HEK293 (cell line): ENCODE measurements at regions not wholly inside any gene's neighbourhood (a gene's known extent, or its start where the extent isn't known, plus 50 kb on each side); places are given as distances from the start of the nearest gene placed in this dataset.

ENCODE experiments used
- CTCF ChIP-seq: fragments of 450-650 bp; formaldehyde crosslinking; IDR thresholded peaks from 2 replicates; pipeline ENCODE4 v1.5.1; 2016; ENCODE audit warnings: missing biosample characterization, missing genetic modification characterization
- KLF9 ChIP-seq: fragments of 450-650 bp; formaldehyde crosslinking; IDR thresholded peaks from 2 replicates; pipeline ENCODE4 v1.5.1; 2016; ENCODE audit warnings: missing biosample characterization, missing genetic modification characterization, low read depth
- PRDM4 ChIP-seq: fragments of 450-650 bp; formaldehyde crosslinking; IDR thresholded peaks from 2 replicates; pipeline ENCODE4 v1.5.1; 2017; ENCODE audit warnings: missing biosample characterization, missing genetic modification characterization
- SALL2 ChIP-seq: fragments of 450-650 bp; formaldehyde crosslinking; IDR thresholded peaks from 2 replicates; pipeline ENCODE4 v1.5.0; 2017; ENCODE audit warnings: missing biosample characterization, mild to moderate bottlenecking, missing genetic modification characterization, borderline replicate concordance
- TCF7L2 ChIP-seq: IDR thresholded peaks from 2 replicates; pipeline ENCODE4 v1.6.1; 2011; ENCODE audit warnings: low read depth, mild to moderate bottlenecking, inconsistent platforms, low read length, moderate library complexity, borderline replicate concordance
- ZBTB11 ChIP-seq: fragments of 450-650 bp; formaldehyde crosslinking; conservative IDR thresholded peaks from 2 replicates; pipeline ENCODE4 v1.5.1; 2016; ENCODE audit warnings: low read depth, missing biosample characterization, missing genetic modification characterization
- ZNF146 ChIP-seq: fragments of 450-650 bp; formaldehyde crosslinking; IDR thresholded peaks from 2 replicates; pipeline ENCODE4 v1.5.1; 2016; ENCODE audit warnings: missing biosample characterization, missing genetic modification characterization
- ZNF169 ChIP-seq: fragments of 450-650 bp; formaldehyde crosslinking; IDR thresholded peaks from 2 replicates; pipeline ENCODE4 v1.5.1; 2016; ENCODE audit warnings: missing biosample characterization, missing genetic modification characterization
- ZNF239 ChIP-seq: fragments of 450-650 bp; formaldehyde crosslinking; IDR thresholded peaks from 2 replicates; pipeline ENCODE4 v1.5.1; 2016; ENCODE audit warnings: missing biosample characterization, missing genetic modification characterization
- ZNF571 ChIP-seq: fragments of 450-650 bp; formaldehyde crosslinking; IDR thresholded peaks from 2 replicates; pipeline ENCODE4 v1.5.0; 2017; ENCODE audit warnings: missing biosample characterization, missing genetic modification characterization
- ZNF777 ChIP-seq: fragments of 450-650 bp; formaldehyde crosslinking; IDR thresholded peaks from 2 replicates; pipeline ENCODE4 v1.5.1; 2017; ENCODE audit warnings: missing biosample characterization, missing genetic modification characterization, borderline replicate concordance
- ZSCAN5A ChIP-seq: fragments of 450-650 bp; formaldehyde crosslinking; IDR thresholded peaks from 2 replicates; pipeline ENCODE4 v1.5.1; 2016; ENCODE audit warnings: missing biosample characterization, missing genetic modification characterization

DNA sequence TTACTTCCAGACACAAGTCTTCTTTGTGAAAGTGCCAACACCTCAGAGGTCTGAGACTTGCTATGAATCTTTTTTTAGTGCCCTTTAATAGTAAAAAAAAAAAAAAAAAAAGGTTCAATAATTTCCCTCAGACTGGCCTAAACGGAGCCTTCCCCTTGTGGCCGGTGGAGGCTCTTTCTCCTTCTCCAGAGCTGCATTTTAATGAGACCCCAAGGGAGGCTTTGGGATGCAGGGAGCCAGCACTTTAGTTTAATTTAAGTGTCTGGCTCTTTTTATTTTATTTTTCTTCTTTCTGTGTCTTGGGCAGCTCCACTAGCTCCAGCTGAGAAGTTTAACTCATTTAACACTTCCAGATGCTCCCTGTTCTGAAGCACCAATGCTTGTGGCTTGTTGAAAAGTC, 67.8 kb upstream of the MAPK4 start:
- TF ChIP-seq ZNF146 (tag by site-specific recombination) = no peak
- no peak for TF ChIP-seq ZNF239
- TF ChIP-seq ZSCAN5A (tag by site-specific recombination) = no peak
- TF ChIP-seq ZNF169 (tag by site-specific recombination) = no peak
- TF ChIP-seq KLF9 (tag by site-specific recombination) = no peak
- no peak for TF ChIP-seq TCF7L2
- TF ChIP-seq SALL2 (tag by site-specific recombination) = no peak
- TF ChIP-seq CTCF (tag by site-specific recombination) = no peak
- no peak for TF ChIP-seq ZNF777
- TF ChIP-seq ZBTB11 = no peak
- no peak for TF ChIP-seq ZNF571
- no peak for TF ChIP-seq PRDM4 (tag by site-specific recombination)
